ENCODE measurements at regions not wholly inside any gene's neighbourhood (a gene's known extent, or its start where the extent isn't known, plus 50 kb on each side); places are given as distances from the start of the nearest gene placed in this dataset.
"Not testable (repeated sequence)": the region's sequence is repeated elsewhere in the genome, so short reads cannot be mapped to it uniquely, and the experiment has no call there.

GRCh38 chr3:56924700-56925099, 123.0 kb upstream of the ARHGEF3 start:
- DNase-seq (ENCODE audit: low spot score), result not testable (repeated sequence)

- DNase-seq (ENCODE audit: low spot score), result no peak
These were observed 121.9 kb upstream of the ARHGEF3 start for GRCh38 chr3:56923526-56924224.

GRCh38 chr3:56921573-56922453, 120.1 kb upstream of the ARHGEF3 start:
- no peak for DNase-seq (ENCODE audit: low spot score)

GRCh38 chr3:56919797-56920195, 118.0 kb upstream of the ARHGEF3 start:
- DNase-seq (ENCODE audit: low spot score), result no peak

- DNase-seq (ENCODE audit: low spot score), result no peak
These were observed 117.5 kb upstream of the ARHGEF3 start for GRCh38 chr3:56919137-56919796.

GRCh38 chr3:56918111-56918568, 116.4 kb upstream of the ARHGEF3 start:
- no peak for DNase-seq (ENCODE audit: low spot score)

- no peak for DNase-seq (ENCODE audit: low spot score)
These were observed 115.8 kb upstream of the ARHGEF3 start for GRCh38 chr3:56917361-56918110.

- no peak for DNase-seq (ENCODE audit: low spot score)
These were observed 115.1 kb upstream of the ARHGEF3 start for GRCh38 chr3:56916716-56917360.

- DNase-seq (ENCODE audit: low spot score), result no peak
These were observed 114.3 kb upstream of the ARHGEF3 start for GRCh38 chr3:56915966-56916586.

GRCh38 chr3:56914646-56915045, 112.9 kb upstream of the ARHGEF3 start:
- DNase-seq (ENCODE audit: low spot score), result no peak

GRCh38 chr3:56911363-56911762, 109.6 kb upstream of the ARHGEF3 start:
- no peak for DNase-seq (ENCODE audit: low spot score)

- no peak for DNase-seq (ENCODE audit: low spot score)
These were observed 107.6 kb upstream of the ARHGEF3 start for GRCh38 chr3:56909349-56909748.

- no peak for DNase-seq (ENCODE audit: low spot score)
These were observed 106.3 kb upstream of the ARHGEF3 start for GRCh38 chr3:56908004-56908403.

GRCh38 chr3:56904552-56905215, 102.9 kb upstream of the ARHGEF3 start:
- DNase-seq (ENCODE audit: low spot score), result no peak

- no peak for DNase-seq (ENCODE audit: low spot score)
These were observed 101.6 kb upstream of the ARHGEF3 start for GRCh38 chr3:56903231-56903782.

- no peak for DNase-seq (ENCODE audit: low spot score)
These were observed 100.9 kb upstream of the ARHGEF3 start for GRCh38 chr3:56902468-56903160.

GRCh38 chr3:56900801-56901200, 99.1 kb upstream of the ARHGEF3 start:
- no peak for DNase-seq (ENCODE audit: low spot score)

- no peak for DNase-seq (ENCODE audit: low spot score)
These were observed 98.1 kb upstream of the ARHGEF3 start for GRCh38 chr3:56899851-56900250.

GRCh38 chr3:56899078-56899477, 97.3 kb upstream of the ARHGEF3 start:
- no peak for DNase-seq (ENCODE audit: low spot score)
